Calu3 (cell line): ENCODE measurements at regions not wholly inside any gene's neighbourhood (a gene's known extent, or its start where the extent isn't known, plus 50 kb on each side); places are given as distances from the start of the nearest gene placed in this dataset.

Source experiments
- BruUV-seq: library from RNA; stranded (reverse); fragments of 400-500 nt; replicated peaks from 2 replicates; lab custom pipeline; 2021; lab: Mats Ljungman, UMichigan
- CTCF ChIA-PET: fragments of 300-600 bp; sonication (Branson Sonifier 250); formaldehyde crosslinking; loops from one replicate; lab custom pipeline; 2022; ENCODE audit warnings: antibody characterized with exemption; lab: Charles Lee
- DNase-seq: peaks from one replicate; pipeline ENCODE4 v3.0.0; 2022
- H3K27ac Mint-ChIP-seq: one replicate; pipeline ENCODE4 v1.8.0; 2022; ENCODE audit warnings: mixed read lengths; ENCODE audit not compliant: unreplicated experiment
- H3K27me3 Mint-ChIP-seq: one replicate; pipeline ENCODE4 v1.8.0; 2022; ENCODE audit warnings: mixed read lengths; ENCODE audit not compliant: unreplicated experiment
- H3K36me3 Mint-ChIP-seq: one replicate; pipeline ENCODE4 v1.8.0; 2022; ENCODE audit warnings: mild to moderate bottlenecking, moderate library complexity, mixed read lengths; ENCODE audit not compliant: insufficient read depth, unreplicated experiment
- H3K4me1 Mint-ChIP-seq: one replicate; pipeline ENCODE4 v1.8.0; 2022; ENCODE audit warnings: mild to moderate bottlenecking, low read depth, mixed read lengths; ENCODE audit not compliant: unreplicated experiment
- H3K4me3 Mint-ChIP-seq: one replicate; pipeline ENCODE4 v1.8.0; 2022; ENCODE audit warnings: mild to moderate bottlenecking, low read depth, moderate library complexity, mixed read lengths; ENCODE audit not compliant: unreplicated experiment
- H3K9me3 Mint-ChIP-seq: one replicate; pipeline ENCODE4 v1.8.0; 2022; ENCODE audit warnings: low read depth, mixed read lengths; ENCODE audit not compliant: unreplicated experiment
- intact Hi-C: fragments of 100-400 bp; cut with micrococcal nuclease; formaldehyde crosslinking; loops from one replicate; pipeline ENCODE4 v1.10.0; 2022; ENCODE audit not compliant: unreplicated experiment
- TF ChIP-seq, protein P1 (sequence below): fragments of 200-600 bp; IDR thresholded peaks from one replicate; pipeline ENCODE4 v1.8.0; 2022; ENCODE audit warnings: antibody characterized with exemption; ENCODE audit not compliant: unreplicated experiment

DNA sequence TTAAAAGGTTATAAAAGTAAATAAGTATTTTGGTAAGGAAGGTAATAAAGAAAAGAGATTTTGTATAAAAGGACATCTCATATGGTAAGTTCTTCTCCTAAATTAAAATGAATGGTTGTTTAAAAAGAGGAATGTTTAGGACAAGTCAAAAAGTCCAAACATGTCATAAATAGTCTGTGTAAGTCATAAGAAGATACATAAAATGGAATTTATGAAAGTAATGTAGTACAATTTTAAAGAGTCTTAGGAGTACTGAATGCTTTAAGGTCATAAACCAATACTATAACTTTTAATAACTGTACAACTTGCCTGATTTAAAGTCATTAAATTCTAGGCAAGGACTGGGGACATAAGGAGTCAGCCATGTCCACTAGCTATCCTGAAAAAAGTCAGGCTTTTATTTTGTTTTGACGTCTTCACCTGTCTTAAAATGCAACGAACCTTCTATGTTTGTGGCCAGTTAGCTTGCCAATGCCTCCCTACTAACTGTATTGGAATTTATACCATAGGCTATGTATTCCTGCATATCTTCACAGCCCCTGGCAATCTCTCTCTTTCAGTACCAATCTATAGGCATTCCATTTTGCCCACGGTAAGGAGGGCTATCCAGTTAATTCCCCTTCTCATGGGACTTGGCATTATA lies 312.3 kb upstream of the LRRTM4 start:
- CTCF ChIA-PET, result no interaction called here

DNA sequence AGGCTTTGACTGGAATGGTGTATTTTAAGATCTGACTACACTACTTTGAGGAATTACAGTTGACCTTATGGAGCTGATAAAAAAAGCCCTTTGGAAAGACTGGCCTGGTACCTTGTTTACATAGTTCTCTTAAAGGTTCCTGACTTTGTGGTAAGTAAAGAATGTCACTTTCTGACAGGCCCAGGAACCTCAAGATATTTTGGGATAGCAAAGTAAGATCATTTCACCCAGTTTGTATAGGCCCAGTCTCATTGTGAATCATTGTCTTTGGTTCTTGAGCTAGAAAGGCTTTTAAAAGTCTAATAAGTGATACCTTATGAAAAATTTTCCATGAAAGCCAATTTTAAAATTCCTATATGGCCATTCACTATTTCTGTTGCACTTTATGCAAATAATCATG lies 316.3 kb upstream of the LRRTM4 start:
- H3K36me3 Mint-ChIP-seq, result no peaks in the 10 kb centered on the region
- intact Hi-C loops, result no loop called here
- no peaks in the 10 kb centered on the region for H3K4me1 Mint-ChIP-seq
- no peaks in the 10 kb centered on the region for H3K27me3 Mint-ChIP-seq
- H3K9me3 Mint-ChIP-seq, result peaks cover 17% of the 10 kb centered on the region
- no TSS peak for BruUV-seq
- H3K27ac Mint-ChIP-seq, result no peak overlapping the region
- TF ChIP-seq, protein P1, sequence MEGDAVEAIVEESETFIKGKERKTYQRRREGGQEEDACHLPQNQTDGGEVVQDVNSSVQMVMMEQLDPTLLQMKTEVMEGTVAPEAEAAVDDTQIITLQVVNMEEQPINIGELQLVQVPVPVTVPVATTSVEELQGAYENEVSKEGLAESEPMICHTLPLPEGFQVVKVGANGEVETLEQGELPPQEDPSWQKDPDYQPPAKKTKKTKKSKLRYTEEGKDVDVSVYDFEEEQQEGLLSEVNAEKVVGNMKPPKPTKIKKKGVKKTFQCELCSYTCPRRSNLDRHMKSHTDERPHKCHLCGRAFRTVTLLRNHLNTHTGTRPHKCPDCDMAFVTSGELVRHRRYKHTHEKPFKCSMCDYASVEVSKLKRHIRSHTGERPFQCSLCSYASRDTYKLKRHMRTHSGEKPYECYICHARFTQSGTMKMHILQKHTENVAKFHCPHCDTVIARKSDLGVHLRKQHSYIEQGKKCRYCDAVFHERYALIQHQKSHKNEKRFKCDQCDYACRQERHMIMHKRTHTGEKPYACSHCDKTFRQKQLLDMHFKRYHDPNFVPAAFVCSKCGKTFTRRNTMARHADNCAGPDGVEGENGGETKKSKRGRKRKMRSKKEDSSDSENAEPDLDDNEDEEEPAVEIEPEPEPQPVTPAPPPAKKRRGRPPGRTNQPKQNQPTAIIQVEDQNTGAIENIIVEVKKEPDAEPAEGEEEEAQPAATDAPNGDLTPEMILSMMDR, result no peak
- no peak overlapping the region for H3K4me3 Mint-ChIP-seq
- CTCF ChIA-PET, result no interaction called here
- DNase-seq, result no peak

More for the DNA sequence above, 312.3 kb upstream of the LRRTM4 start:
- DNase-seq, result no peak
- Mint-ChIP-seq H3K9me3 (peaks cover 25% of the 10 kb centered on the region), H3K4me1 (no peaks in the 10 kb centered on the region), H3K4me3 (no peak overlapping the region), H3K36me3 (no peaks in the 10 kb centered on the region), H3K27me3 (no peaks in the 10 kb centered on the region), H3K27ac (no peak overlapping the region)
- intact Hi-C loops, result no loop called here
- TF ChIP-seq, protein P1, result no peak
- BruUV-seq, result no TSS peak

DNA sequence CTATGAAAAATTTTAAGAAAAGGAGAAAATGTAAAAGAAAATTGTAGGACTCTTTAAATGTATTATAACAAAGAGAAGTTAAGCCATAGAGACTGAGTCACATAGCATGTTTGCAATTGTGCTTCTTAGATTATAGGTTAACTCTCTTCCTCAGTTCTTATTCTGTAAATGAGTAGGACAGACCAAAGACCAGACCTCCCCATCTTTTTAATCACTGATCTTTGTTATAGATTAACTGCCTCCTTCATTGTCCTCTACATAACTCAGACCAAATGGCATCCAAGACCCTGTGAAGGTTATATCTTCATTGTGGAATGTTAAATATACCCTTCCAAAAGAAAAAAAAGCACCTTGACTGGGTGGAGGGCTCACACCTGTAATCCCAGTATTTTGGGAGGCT lies 316.9 kb upstream of the LRRTM4 start:
- no peak overlapping the region for H3K4me3 Mint-ChIP-seq
- no peaks in the 10 kb centered on the region for H3K27me3 Mint-ChIP-seq
- TF ChIP-seq, protein P1, result no peak
- intact Hi-C loops, result no loop called here
- H3K4me1 Mint-ChIP-seq, result no peaks in the 10 kb centered on the region
- CTCF ChIA-PET, result no interaction called here
- no peak overlapping the region for H3K27ac Mint-ChIP-seq
- BruUV-seq, result no TSS peak
- H3K36me3 Mint-ChIP-seq, result no peaks in the 10 kb centered on the region
- no peak for DNase-seq
- peaks cover 15% of the 10 kb centered on the region for H3K9me3 Mint-ChIP-seq

DNA sequence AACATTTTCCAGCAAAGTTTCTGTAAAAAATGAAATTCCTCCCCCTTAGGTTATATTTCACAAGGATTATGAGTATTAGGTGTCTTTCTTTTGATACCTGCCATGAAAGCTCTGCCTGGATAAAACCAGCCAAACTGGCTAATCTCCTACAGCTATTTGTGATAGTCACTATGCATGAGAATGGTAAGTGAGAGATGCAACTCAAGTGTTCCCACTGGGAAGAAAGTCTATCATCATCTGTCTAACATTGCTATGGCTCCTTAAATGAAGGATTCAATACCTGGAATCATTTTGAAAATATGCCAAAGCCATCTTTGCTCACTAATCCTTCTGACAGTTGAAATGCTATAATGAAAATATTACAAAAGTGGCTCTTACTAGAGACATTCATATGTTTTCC lies 339.9 kb upstream of the LRRTM4 start:
- Mint-ChIP-seq H3K36me3 (no peaks in the 10 kb centered on the region), H3K4me3 (no peak overlapping the region), H3K27me3 (no peaks in the 10 kb centered on the region), H3K9me3 (peaks cover 13% of the 10 kb centered on the region), H3K27ac (no peak overlapping the region), H3K4me1 (no peaks in the 10 kb centered on the region)
- intact Hi-C loops, result no loop called here
- TF ChIP-seq, protein P1, result no peak
- CTCF ChIA-PET, result no interaction called here
- BruUV-seq, result no TSS peak
- DNase-seq, result no peak
